ENCODE measurements at regions not wholly inside any gene's neighbourhood (a gene's known extent, or its start where the extent isn't known, plus 50 kb on each side); places are given as distances from the start of the nearest gene placed in this dataset.

DNA sequence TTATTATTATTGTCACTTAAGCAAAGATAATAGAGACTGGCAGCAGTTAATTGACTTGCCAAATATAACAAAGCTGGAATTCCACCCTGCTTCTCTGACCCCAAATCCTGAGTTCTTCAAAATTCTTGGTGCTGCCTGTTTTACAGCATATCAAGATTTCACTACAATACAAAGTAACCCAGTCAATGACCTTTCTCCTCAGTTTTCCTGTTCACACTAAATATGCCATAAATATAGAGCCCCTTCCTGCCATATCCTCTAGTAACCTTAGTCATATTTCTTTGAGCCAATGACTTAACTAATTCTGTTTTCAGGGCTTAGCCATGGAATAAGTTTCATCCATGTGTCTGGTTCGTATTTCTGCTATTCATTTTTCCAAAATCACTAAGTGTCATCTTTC lies 315.3 kb upstream of the HS3ST1 start (continued):
- TF ChIP-seq, protein P1, sequence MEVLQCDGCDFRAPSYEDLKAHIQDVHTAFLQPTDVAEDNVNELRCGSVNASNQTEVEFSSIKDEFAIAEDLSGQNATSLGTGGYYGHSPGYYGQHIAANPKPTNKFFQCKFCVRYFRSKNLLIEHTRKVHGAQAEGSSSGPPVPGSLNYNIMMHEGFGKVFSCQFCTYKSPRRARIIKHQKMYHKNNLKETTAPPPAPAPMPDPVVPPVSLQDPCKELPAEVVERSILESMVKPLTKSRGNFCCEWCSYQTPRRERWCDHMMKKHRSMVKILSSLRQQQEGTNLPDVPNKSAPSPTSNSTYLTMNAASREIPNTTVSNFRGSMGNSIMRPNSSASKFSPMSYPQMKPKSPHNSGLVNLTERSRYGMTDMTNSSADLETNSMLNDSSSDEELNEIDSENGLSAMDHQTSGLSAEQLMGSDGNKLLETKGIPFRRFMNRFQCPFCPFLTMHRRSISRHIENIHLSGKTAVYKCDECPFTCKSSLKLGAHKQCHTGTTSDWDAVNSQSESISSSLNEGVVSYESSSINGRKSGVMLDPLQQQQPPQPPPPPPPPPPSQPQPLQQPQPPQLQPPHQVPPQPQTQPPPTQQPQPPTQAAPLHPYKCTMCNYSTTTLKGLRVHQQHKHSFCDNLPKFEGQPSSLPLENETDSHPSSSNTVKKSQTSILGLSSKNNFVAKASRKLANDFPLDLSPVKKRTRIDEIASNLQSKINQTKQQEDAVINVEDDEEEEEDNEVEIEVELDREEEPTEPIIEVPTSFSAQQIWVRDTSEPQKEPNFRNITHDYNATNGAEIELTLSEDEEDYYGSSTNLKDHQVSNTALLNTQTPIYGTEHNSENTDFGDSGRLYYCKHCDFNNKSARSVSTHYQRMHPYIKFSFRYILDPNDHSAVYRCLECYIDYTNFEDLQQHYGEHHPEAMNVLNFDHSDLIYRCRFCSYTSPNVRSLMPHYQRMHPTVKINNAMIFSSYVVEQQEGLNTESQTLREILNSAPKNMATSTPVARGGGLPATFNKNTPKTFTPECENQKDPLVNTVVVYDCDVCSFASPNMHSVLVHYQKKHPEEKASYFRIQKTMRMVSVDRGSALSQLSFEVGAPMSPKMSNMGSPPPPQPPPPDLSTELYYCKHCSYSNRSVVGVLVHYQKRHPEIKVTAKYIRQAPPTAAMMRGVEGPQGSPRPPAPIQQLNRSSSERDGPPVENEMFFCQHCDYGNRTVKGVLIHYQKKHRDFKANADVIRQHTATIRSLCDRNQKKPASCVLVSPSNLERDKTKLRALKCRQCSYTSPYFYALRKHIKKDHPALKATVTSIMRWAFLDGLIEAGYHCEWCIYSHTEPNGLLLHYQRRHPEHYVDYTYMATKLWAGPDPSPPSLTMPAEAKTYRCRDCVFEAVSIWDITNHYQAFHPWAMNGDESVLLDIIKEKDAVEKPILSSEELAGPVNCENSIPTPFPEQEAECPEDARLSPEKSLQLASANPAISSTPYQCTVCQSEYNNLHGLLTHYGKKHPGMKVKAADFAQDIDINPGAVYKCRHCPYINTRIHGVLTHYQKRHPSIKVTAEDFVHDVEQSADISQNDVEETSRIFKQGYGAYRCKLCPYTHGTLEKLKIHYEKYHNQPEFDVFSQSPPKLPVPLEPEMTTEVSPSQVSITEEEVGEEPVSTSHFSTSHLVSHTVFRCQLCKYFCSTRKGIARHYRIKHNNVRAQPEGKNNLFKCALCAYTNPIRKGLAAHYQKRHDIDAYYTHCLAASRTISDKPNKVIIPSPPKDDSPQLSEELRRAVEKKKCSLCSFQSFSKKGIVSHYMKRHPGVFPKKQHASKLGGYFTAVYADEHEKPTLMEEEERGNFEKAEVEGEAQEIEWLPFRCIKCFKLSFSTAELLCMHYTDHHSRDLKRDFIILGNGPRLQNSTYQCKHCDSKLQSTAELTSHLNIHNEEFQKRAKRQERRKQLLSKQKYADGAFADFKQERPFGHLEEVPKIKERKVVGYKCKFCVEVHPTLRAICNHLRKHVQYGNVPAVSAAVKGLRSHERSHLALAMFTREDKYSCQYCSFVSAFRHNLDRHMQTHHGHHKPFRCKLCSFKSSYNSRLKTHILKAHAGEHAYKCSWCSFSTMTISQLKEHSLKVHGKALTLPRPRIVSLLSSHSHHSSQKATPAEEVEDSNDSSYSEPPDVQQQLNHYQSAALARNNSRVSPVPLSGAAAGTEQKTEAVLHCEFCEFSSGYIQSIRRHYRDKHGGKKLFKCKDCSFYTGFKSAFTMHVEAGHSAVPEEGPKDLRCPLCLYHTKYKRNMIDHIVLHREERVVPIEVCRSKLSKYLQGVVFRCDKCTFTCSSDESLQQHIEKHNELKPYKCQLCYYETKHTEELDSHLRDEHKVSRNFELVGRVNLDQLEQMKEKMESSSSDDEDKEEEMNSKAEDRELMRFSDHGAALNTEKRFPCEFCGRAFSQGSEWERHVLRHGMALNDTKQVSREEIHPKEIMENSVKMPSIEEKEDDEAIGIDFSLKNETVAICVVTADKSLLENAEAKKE (CRISPR knock-in tag; IDR thresholded peaks at IDR 0.05): no peak

DNA sequence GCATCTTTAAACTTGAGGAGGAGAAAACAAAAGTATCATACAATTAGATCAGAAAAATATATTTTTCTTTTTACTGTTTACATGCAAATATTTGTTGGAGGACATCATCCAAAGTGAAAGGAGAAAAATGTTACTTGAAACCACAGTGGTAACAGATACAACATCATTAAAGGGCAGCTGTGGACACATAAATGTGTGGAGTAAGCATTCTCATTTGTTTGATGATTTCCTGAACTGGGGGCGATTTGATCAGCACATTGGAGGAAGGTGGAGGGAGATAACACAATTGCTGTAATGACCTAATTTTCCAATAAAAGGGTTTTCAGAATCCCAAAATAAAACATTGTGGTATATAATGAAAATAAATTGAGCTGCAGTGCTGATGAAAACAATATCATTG lies 314.5 kb upstream of the HS3ST1 start:
- no peak overlapping the region for H3K4me3 Mint-ChIP-seq
- TF ChIP-seq ZNF331 (CRISPR knock-in tag; IDR thresholded peaks at IDR 0.05; ENCODE audit: low read depth): no peak
- no peak for TF ChIP-seq POLR2AphosphoS5 (IDR thresholded peaks at IDR 0.05; ENCODE audit: low read depth)
- TF ChIP-seq NANOG (IDR thresholded peaks at IDR 0.05; ENCODE audit: borderline replicate concordance): no peak
- TF ChIP-seq ZNF114 (CRISPR knock-in tag; IDR thresholded peaks at IDR 0.05): no peak
- TF ChIP-seq, protein P2, sequence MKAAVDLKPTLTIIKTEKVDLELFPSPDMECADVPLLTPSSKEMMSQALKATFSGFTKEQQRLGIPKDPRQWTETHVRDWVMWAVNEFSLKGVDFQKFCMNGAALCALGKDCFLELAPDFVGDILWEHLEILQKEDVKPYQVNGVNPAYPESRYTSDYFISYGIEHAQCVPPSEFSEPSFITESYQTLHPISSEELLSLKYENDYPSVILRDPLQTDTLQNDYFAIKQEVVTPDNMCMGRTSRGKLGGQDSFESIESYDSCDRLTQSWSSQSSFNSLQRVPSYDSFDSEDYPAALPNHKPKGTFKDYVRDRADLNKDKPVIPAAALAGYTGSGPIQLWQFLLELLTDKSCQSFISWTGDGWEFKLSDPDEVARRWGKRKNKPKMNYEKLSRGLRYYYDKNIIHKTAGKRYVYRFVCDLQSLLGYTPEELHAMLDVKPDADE (IDR thresholded peaks at IDR 0.05): no peak
- TF ChIP-seq, protein P3, sequence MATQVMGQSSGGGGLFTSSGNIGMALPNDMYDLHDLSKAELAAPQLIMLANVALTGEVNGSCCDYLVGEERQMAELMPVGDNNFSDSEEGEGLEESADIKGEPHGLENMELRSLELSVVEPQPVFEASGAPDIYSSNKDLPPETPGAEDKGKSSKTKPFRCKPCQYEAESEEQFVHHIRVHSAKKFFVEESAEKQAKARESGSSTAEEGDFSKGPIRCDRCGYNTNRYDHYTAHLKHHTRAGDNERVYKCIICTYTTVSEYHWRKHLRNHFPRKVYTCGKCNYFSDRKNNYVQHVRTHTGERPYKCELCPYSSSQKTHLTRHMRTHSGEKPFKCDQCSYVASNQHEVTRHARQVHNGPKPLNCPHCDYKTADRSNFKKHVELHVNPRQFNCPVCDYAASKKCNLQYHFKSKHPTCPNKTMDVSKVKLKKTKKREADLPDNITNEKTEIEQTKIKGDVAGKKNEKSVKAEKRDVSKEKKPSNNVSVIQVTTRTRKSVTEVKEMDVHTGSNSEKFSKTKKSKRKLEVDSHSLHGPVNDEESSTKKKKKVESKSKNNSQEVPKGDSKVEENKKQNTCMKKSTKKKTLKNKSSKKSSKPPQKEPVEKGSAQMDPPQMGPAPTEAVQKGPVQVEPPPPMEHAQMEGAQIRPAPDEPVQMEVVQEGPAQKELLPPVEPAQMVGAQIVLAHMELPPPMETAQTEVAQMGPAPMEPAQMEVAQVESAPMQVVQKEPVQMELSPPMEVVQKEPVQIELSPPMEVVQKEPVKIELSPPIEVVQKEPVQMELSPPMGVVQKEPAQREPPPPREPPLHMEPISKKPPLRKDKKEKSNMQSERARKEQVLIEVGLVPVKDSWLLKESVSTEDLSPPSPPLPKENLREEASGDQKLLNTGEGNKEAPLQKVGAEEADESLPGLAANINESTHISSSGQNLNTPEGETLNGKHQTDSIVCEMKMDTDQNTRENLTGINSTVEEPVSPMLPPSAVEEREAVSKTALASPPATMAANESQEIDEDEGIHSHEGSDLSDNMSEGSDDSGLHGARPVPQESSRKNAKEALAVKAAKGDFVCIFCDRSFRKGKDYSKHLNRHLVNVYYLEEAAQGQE (IDR thresholded peaks at IDR 0.05; ENCODE audit: unreplicated experiment): no peak
- TF ChIP-seq, protein P4, sequence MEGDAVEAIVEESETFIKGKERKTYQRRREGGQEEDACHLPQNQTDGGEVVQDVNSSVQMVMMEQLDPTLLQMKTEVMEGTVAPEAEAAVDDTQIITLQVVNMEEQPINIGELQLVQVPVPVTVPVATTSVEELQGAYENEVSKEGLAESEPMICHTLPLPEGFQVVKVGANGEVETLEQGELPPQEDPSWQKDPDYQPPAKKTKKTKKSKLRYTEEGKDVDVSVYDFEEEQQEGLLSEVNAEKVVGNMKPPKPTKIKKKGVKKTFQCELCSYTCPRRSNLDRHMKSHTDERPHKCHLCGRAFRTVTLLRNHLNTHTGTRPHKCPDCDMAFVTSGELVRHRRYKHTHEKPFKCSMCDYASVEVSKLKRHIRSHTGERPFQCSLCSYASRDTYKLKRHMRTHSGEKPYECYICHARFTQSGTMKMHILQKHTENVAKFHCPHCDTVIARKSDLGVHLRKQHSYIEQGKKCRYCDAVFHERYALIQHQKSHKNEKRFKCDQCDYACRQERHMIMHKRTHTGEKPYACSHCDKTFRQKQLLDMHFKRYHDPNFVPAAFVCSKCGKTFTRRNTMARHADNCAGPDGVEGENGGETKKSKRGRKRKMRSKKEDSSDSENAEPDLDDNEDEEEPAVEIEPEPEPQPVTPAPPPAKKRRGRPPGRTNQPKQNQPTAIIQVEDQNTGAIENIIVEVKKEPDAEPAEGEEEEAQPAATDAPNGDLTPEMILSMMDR (conservative IDR thresholded peaks at IDR 0.05; ENCODE audit: low read depth in 2 of 2): no peak

More for the DNA sequence above, 314.5 kb upstream of the HS3ST1 start:
- no peaks in the 10 kb centered on the region for H3K36me3 ChIP-seq (ENCODE audit: insufficient read depth)
- H3K27ac ChIP-seq (ENCODE audit: low read depth): no peak overlapping the region
- no peaks in the 10 kb centered on the region for H3K9me2 ChIP-seq (ENCODE audit: insufficient read depth)
- no peak for ATAC-seq
- no peaks in the 10 kb centered on the region for H3K79me2 ChIP-seq (replicated peaks; ENCODE audit: insufficient read depth)
- 0 out of 3 replicates have a peak, but pooled peaks cover 6% of the 10 kb centered on the region for H3K36me3 Mint-ChIP-seq (ENCODE audit: low read depth)
- no peaks in the 10 kb centered on the region for H3F3A ChIP-seq (replicated peaks; ENCODE audit: low read depth)
- peaks cover 2% of the 10 kb centered on the region for H3K27me3 Mint-ChIP-seq (ENCODE audit: insufficient read depth, low read depth, poor library complexity)
- no peak overlapping the region for H3K4me2 ChIP-seq
- H3K4me1 ChIP-seq (ENCODE audit: insufficient read depth): no peaks in the 10 kb centered on the region
- H3K27me3 ChIP-seq (ENCODE audit: insufficient read depth): no peaks in the 10 kb centered on the region
- no peaks in the 10 kb centered on the region; the same call in 2 of the 3 replicates for H3K9me3 Mint-ChIP-seq
- H3K4me1 Mint-ChIP-seq: no peaks in the 10 kb centered on the region
- no peaks in the 10 kb centered on the region for H4K20me1 ChIP-seq (replicated peaks; ENCODE audit: insufficient read depth)
- no peak overlapping the region for H3K27ac Mint-ChIP-seq
- no peak for DNase-seq (ENCODE audit: low spot score)
- H2AFZ ChIP-seq: no peak overlapping the region
- H3K4me3 ChIP-seq: no peak overlapping the region
